ENCODE measurements at regions not wholly inside any gene's neighbourhood (a gene's known extent, or its start where the extent isn't known, plus 50 kb on each side); places are given as distances from the start of the nearest gene placed in this dataset.

DNA sequence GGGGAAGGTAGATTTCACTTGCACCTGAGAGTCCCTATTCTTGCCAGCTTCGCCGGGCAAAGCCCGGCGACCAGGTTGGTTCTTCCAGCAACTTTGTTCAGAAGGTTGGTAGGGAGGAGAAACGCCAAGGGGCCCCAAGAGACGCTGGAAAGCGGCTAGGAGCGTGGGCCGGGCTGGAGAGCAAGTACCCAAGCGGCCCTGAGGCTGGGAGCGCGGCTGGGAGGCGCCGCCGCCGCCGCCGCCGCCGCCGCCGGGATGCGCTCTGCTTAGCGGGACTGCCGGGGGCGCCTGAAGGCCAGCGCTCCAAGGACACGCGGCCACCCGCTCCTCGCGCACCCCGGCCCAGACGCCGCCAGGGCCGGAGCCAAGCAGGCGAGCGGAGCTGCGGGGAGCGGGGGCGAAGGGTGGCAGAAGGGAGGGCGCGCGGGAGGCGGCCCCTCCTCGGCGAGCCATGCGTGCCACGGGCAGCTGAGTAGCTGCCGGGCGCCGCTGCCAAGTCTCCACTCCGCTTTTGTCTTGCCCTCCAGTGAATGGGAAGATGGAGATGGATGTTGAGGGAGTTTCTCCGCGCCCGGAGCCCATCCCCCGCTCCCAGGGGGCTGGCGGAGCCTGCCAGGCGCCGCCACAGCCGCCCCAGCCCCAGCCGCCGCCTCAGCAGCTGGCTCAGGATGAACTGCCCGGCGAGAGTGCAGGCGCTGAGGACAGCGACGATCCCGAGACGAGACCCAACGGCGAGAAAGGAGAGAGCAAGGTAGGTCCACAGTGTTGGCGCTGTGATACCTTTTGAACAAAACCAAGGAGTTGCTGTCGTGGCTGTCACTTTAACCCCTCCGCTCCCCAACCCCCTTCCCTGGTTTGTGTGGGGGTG is 227.4 kb upstream of the AZI2 start:
- no peak overlapping the region for H3K27ac Mint-ChIP-seq
- DNase-seq: no peak
- H3K4me1 Mint-ChIP-seq (ENCODE audit: low read depth in 2 of 2): peaks cover 4 to 5% of the 10 kb centered on the region in 2 donors
- no peaks in the 10 kb centered on the region for H3K36me3 Mint-ChIP-seq (ENCODE audit: insufficient read depth)
- H3K4me3 Mint-ChIP-seq: no peak overlapping the region
- no peak for ATAC-seq (replicated peaks)
- peaks cover 54 to 69% of the 10 kb centered on the region in 2 donors for H3K27me3 Mint-ChIP-seq
- no peaks in the 10 kb centered on the region for H3K9me3 Mint-ChIP-seq

DNA sequence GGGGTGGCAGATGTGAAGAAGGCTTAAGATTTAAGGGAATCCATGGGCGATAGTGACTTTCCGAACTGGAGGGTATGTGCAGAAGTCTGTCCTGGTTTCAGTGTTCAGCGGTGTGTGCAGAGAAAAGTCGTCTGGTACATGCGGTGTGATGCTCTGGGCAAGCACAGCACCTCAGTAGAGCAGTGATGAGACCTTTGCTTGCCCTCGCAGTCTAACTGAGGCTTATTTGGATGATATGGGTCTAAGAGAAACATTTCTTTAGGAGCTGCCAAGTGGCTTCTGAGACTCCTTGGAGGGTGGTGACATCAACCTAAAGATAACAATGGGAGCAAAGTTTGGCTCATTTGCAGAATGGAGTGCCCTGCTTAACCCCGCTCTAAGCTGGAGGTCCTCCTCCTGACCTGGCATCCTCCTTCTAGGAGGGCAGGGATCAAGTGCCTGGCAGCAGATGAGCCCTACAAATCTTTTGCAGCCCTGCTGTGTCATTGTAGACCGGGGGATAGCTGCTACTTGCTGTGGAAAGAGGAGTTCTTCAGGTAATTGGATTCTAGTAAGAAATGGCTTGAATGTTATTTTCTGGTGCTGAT is 228.1 kb upstream of the AZI2 start:
- no peak for ATAC-seq (replicated peaks)
- no peak for DNase-seq
- Mint-ChIP-seq H3K36me3 (ENCODE audit: insufficient read depth) (no peaks in the 10 kb centered on the region), H3K4me3 (no peak overlapping the region), H3K4me1 (ENCODE audit: low read depth in 2 of 2) (peaks cover 4 to 5% of the 10 kb centered on the region in 2 donors), H3K27ac (no peak overlapping the region), H3K9me3 (no peaks in the 10 kb centered on the region), H3K27me3 (peaks cover 56 to 69% of the 10 kb centered on the region in 2 donors)

DNA sequence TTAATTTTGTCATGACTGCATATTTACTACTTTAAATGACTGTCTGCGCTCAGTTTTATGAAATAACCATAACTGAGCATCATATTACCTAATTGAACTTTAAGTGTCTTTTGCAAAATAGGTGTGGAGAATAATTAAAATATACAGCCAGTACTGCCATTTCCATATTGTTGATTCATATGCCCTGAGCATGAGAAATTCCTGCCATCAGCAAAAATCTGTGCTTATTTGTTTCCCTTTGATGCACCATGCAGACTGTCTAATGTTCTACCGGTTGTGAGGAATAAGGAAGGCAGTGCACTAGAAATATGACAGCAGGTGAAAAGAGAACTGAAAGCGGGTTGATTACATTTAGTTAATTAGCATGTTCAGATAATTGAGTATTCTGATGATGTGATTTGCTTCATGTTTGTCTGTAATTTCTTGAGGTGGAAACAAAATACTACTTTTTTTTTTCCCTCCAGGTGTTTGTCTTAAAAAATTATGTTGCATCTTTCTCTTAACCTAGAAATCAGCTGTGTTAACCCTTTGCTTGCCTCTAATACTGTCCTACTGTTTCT is 229.4 kb upstream of the AZI2 start:
- Mint-ChIP-seq H3K36me3 (ENCODE audit: insufficient read depth) (no peaks in the 10 kb centered on the region), H3K4me1 (ENCODE audit: low read depth in 2 of 2) (peaks cover 4 to 5% of the 10 kb centered on the region in 2 donors), H3K27me3 (peaks cover 59 to 66% of the 10 kb centered on the region in 2 donors), H3K9me3 (no peaks in the 10 kb centered on the region), H3K4me3 (no peak overlapping the region), H3K27ac (no peak overlapping the region)
- DNase-seq (no peak), ATAC-seq (replicated peaks) (no peak)

DNA sequence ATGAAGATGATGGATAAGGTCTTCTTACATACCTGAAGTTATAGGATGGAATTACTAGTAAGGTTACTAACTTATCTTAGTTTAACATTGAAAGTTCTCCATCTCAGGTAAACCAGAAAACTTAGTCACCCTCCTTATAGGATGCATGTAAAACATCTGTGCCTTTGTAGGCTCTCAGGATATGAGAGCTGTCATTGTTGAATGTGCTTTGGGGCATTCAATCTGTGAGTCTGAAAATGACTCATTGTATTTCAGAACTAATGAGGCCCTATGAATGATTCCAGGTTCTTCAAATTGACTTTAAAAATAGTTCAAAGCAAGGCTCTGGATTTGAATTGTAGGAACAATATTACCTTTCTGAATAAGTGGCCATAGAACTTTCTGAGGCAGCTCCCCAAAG is 237.7 kb upstream of the AZI2 start:
- DNase-seq (no peak), ATAC-seq (replicated peaks) (no peak)
- H3K27ac Mint-ChIP-seq: no peak overlapping the region
- H3K27me3 Mint-ChIP-seq: peaks cover 0 to 11% of the 10 kb centered on the region in 2 donors
- H3K4me3 Mint-ChIP-seq: no peak overlapping the region
- H3K36me3 Mint-ChIP-seq (ENCODE audit: insufficient read depth): no peaks in the 10 kb centered on the region
- no peaks in the 10 kb centered on the region for H3K9me3 Mint-ChIP-seq
- no peaks in the 10 kb centered on the region for H3K4me1 Mint-ChIP-seq (ENCODE audit: low read depth in 2 of 2)

DNA sequence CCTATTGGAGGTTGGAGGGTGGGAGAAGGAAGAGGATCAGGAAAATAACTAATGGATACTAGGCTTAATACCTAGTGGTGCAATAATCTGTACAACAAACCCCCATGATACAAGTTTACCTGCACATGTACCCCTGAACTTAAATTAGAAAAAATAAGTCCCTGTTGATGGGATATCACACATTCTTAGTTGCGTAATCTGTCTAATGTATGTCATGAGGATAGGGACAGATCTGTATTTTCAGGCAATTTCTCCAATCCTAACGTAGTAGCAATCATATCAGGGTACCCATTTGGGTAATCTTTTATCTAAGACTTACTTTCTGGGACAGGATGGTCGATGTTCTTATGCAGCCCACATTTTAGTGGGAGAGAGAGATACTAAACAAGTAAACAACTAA is 239.1 kb upstream of the AZI2 start:
- Mint-ChIP-seq H3K4me1 (ENCODE audit: low read depth in 2 of 2) (no peaks in the 10 kb centered on the region), H3K9me3 (no peaks in the 10 kb centered on the region), H3K27me3 (peaks cover 0 to 5% of the 10 kb centered on the region in 2 donors), H3K36me3 (ENCODE audit: insufficient read depth) (no peaks in the 10 kb centered on the region), H3K27ac (no peak overlapping the region), H3K4me3 (no peak overlapping the region)
- no peak for ATAC-seq (replicated peaks)
- no peak for DNase-seq

DNA sequence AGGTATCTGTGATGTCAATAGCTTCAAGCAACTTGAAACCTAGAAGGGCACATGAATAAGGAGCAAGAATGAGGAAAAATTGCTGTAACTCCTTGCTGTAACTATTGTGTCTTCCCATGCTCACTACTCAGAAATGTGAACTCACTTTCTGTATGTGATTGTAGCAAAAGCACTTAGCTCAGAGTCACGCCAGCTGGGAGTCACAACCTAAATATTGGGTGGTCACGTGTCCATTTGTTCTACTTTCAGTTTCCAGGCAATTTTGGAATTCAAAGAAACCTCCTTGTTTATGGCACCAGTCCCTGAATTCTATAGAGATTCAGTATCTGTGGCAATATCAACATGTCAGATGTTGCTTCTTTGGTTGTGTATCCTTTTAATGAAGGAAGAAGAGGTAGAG is 241.6 kb upstream of the AZI2 start:
- Mint-ChIP-seq H3K36me3 (ENCODE audit: insufficient read depth) (no peaks in the 10 kb centered on the region), H3K27ac (no peak overlapping the region), H3K4me1 (ENCODE audit: low read depth in 2 of 2) (no peaks in the 10 kb centered on the region), H3K27me3 (no peaks in the 10 kb centered on the region), H3K9me3 (no peaks in the 10 kb centered on the region), H3K4me3 (no peak overlapping the region)
- no peak for DNase-seq
- ATAC-seq (replicated peaks): no peak

DNA sequence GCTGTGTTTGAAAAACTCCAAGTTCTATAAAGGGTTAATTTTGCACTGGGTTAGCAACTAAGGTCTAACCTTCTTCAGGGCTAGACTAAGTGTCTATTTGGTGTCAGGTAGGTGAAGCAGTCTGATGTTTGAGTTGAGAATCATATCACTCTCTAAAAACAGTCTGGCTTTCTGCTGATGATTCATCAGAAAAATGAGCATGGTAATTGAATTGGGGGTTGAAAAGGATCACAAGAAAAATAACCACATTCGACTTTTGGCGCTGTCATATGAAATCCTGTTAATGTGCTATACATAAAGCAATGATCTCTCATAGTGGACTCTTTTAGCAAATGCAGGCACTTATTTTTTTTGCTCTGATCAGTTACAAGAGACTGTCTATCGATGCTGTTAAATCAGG is 242.2 kb upstream of the AZI2 start:
- Mint-ChIP-seq H3K27me3 (no peaks in the 10 kb centered on the region), H3K36me3 (ENCODE audit: insufficient read depth) (no peaks in the 10 kb centered on the region), H3K4me3 (no peak overlapping the region), H3K27ac (no peak overlapping the region), H3K4me1 (ENCODE audit: low read depth in 2 of 2) (no peaks in the 10 kb centered on the region), H3K9me3 (no peaks in the 10 kb centered on the region)
- ATAC-seq (replicated peaks) (no peak), DNase-seq (no peak)

DNA sequence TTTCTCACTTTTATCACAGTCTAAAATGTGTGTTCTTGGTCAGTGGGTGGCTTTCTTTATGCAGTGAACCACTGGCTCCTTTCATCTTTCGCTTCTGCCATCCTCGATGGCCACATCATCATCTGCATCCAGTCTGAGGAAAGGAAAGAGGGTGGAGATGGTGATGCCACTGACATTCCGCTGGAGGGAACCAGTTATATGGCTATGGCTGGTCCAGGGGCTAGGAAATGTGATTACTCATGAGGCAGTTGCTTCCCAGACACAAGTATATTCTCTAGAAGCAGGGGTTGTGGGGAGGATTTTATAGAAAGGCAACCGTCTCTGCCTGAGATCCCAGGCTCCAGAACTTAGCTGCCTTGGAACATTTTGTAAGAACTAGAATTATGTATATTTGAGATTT is 246.7 kb upstream of the AZI2 start:
- no peak overlapping the region for H3K27ac Mint-ChIP-seq
- ATAC-seq (replicated peaks) (no peak), DNase-seq (no peak)
- no peaks in the 10 kb centered on the region for H3K36me3 Mint-ChIP-seq (ENCODE audit: insufficient read depth)
- H3K4me3 Mint-ChIP-seq: no peak overlapping the region
- H3K4me1 Mint-ChIP-seq (ENCODE audit: low read depth in 2 of 2): no peaks in the 10 kb centered on the region
- peaks cover 0 to 5% of the 10 kb centered on the region in 2 donors for H3K27me3 Mint-ChIP-seq
- no peaks in the 10 kb centered on the region for H3K9me3 Mint-ChIP-seq

DNA sequence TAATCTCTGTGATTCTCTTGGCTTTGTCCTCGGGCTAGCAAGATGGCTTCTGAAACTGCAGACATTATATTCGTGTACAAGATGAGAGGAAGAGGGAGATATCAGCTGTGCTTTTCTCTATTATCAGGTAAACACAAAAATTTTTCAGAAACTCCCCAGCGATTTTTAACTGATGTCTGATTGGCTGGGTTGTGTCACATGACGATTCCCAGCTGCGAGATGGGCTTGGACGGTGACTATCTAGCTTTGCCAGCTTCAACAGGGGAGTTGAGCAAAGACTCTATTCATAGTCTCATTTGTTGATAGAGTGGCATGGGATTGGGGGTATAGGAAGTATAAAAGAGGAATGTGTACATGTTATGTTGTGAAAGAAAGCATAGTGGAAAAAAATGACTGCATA is 248.8 kb upstream of the AZI2 start:
- H3K4me1 Mint-ChIP-seq (ENCODE audit: low read depth in 2 of 2): no peaks in the 10 kb centered on the region
- H3K9me3 Mint-ChIP-seq: no peaks in the 10 kb centered on the region
- no peaks in the 10 kb centered on the region for H3K36me3 Mint-ChIP-seq (ENCODE audit: insufficient read depth)
- DNase-seq: no peak
- H3K27me3 Mint-ChIP-seq: peaks cover 11 to 12% of the 10 kb centered on the region in 2 donors
- H3K27ac Mint-ChIP-seq: no peak overlapping the region
- ATAC-seq (replicated peaks): no peak
- H3K4me3 Mint-ChIP-seq: no peak overlapping the region

DNA sequence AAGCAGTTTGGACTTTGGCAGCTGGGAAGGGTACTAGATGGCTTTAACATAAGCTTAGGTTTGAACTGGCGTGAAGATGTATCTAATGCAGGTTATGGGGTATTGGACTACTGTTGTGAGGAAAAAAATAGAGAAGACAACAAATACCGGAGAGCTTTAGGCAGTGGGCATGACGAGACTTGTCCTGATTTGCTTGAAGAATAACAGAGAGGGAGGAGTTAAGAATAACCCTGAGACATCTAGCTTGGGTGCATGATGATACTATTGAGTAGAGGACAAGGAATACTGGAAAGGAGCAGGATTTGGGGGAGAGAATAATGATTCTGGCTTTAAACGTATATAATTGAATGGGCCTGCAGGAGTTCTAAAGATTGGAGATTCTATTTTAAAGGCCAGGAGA is 249.5 kb upstream of the AZI2 start:
- Mint-ChIP-seq H3K4me1 (ENCODE audit: low read depth in 2 of 2) (no peaks in the 10 kb centered on the region), H3K27ac (no peak overlapping the region)
- no peak for DNase-seq

DNA sequence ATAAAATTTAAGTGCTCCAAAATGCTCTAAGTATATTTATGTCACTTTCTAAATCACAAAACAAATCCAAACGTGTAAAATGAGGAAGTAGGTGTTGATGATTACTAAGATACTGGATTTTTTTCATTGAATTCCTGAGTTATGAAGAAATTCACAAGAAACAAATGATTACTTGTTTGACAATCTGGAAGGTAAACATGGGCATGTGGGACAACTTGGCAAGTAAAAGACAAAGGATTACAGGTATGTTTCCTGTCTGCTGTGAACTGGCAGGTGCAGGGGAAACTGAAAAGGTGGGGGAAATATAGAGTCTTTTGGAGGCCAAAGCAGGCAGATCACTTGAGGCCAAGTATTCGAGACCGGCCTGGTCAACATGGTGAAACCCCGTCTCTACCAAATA is 252.7 kb upstream of the AZI2 start:
- H3K27ac Mint-ChIP-seq: no peak overlapping the region
- DNase-seq (no peak), ATAC-seq (replicated peaks) (no peak)
- no peaks in the 10 kb centered on the region for H3K9me3 Mint-ChIP-seq
- no peak overlapping the region for H3K4me3 Mint-ChIP-seq
- peaks cover 9 to 20% of the 10 kb centered on the region in 2 donors for H3K27me3 Mint-ChIP-seq
- H3K4me1 Mint-ChIP-seq (ENCODE audit: low read depth in 2 of 2): no peaks in the 10 kb centered on the region
- H3K36me3 Mint-ChIP-seq (ENCODE audit: insufficient read depth): peaks cover 2% of the 10 kb centered on the region

More for the DNA sequence above, 249.5 kb upstream of the AZI2 start:
- Mint-ChIP-seq H3K4me3 (no peak overlapping the region), H3K27me3 (peaks cover 11 to 12% of the 10 kb centered on the region in 2 donors), H3K36me3 (ENCODE audit: insufficient read depth) (no peaks in the 10 kb centered on the region), H3K9me3 (no peaks in the 10 kb centered on the region)
- ATAC-seq (replicated peaks): no peak

DNA sequence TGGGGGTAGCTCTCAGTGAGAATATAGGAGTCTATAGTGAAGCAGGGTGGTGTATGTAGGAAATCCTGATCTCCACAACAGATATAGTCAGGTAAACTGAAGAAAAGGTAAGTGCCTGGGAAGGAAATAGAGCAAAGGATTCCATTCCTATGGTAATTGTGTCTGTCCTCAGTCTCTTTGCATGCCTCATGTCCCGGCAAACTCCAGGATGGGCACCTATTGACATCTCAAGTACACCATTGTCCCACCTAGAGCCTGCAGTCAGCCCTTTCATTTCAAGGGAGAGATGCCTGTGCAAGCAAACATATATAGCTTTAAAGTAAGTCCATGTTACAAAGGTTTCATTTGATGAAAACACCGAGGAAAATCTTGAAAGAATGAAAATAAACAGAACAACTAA is 257.7 kb upstream of the AZI2 start:
- no peaks in the 10 kb centered on the region for H3K4me1 Mint-ChIP-seq (ENCODE audit: low read depth in 2 of 2)
- no peak overlapping the region for H3K4me3 Mint-ChIP-seq

DNA sequence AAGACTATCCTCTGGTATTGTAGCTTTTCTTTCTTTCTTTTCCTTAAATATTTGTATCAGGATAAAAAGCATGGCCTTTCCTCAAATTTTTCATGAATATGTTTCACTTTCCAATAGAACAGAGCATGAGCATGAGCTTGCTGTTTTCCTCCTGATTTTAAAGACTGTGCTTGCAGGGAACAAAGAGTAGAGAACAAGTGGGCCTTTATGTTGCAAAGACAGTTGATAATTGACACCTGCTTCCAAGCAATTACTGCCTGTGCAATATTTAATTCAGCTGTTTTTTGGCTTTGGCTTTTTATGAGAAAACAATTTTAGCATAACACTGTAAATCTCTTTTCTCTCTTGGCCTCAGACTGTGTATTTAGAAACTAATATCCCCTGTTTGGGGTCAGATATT is 263.6 kb upstream of the AZI2 start:
- ATAC-seq (replicated peaks) (no peak), DNase-seq (no peak)
- no peaks in the 10 kb centered on the region for H3K4me1 Mint-ChIP-seq (ENCODE audit: low read depth in 2 of 2)
- H3K4me3 Mint-ChIP-seq: no peak overlapping the region
- H3K36me3 Mint-ChIP-seq (ENCODE audit: insufficient read depth): no peaks in the 10 kb centered on the region
- no peaks in the 10 kb centered on the region for H3K9me3 Mint-ChIP-seq
- H3K27ac Mint-ChIP-seq: no peak overlapping the region
- no peaks in the 10 kb centered on the region for H3K27me3 Mint-ChIP-seq

More for the DNA sequence above, 257.7 kb upstream of the AZI2 start:
- Mint-ChIP-seq H3K36me3 (ENCODE audit: insufficient read depth) (peaks cover 2% of the 10 kb centered on the region), H3K9me3 (no peaks in the 10 kb centered on the region), H3K27ac (no peak overlapping the region), H3K27me3 (peaks cover 0 to 14% of the 10 kb centered on the region in 2 donors)
- ATAC-seq (replicated peaks) (no peak), DNase-seq (no peak)

DNA sequence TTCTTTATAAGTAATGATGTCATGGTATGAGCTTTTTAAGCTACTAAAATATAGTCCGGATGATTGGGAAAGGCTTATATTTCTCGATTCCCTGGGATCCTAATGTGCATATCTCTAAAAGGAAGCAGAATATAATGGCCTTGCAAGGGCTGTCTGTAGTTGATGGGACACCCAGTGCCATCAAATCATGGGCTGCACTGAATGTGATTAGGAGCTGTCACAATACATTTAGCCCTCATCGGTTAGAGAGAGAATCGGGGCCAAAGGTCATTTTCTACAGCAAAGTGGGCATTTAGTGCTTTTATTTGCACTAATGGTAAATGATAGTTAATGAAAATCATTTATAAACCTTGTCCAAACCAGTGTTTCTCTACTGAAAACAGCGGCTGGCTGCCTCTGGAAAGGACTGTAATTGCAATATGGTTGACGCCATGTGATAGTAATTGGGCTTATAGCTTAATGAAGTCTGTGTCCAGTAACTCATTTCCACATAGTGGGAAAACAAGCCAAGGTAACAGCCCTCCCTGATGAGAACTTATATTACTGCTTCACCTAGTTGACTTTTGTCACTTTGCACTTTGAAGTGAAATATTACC is 265.0 kb upstream of the AZI2 start:
- no peak for DNase-seq
- Mint-ChIP-seq H3K27ac (no peak overlapping the region), H3K36me3 (ENCODE audit: insufficient read depth) (no peaks in the 10 kb centered on the region), H3K4me1 (ENCODE audit: low read depth in 2 of 2) (no peaks in the 10 kb centered on the region), H3K27me3 (no peaks in the 10 kb centered on the region), H3K9me3 (no peaks in the 10 kb centered on the region), H3K4me3 (no peak overlapping the region)
- no peak for ATAC-seq (replicated peaks)

Measured in effector memory CD8-positive, alpha-beta T cell (primary cell).